ENCODE measurements at regions not wholly inside any gene's neighbourhood (a gene's known extent, or its start where the extent isn't known, plus 50 kb on each side); places are given as distances from the start of the nearest gene placed in this dataset.
A peak's percentile ranks its signal among the peaks of the same experiment; 100 is the strongest.
"Not testable (repeated sequence)": the region's sequence is repeated elsewhere in the genome, so short reads cannot be mapped to it uniquely, and the experiment has no call there.

DNA sequence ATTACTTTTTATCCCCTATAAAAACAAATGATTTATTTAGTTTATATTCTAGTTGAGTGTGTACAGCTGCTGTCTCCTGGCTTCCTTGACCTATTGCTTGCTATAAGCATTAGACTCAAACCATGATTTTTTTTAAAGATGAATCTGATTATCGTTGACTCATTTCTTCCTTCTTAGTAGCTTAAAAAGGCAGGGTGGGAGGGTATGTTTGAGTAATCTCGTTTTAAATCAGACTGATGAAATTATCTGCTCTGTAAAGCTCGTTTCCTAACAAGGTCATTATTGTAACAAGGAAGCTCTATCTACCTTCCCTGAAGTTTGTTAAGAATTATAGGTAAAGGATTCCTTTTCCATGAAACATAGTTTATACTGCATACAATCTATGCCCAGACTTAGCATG, 276.3 kb upstream of the KCND2 start:
- no peak for DNase-seq (ENCODE audit: low read depth)

DNA sequence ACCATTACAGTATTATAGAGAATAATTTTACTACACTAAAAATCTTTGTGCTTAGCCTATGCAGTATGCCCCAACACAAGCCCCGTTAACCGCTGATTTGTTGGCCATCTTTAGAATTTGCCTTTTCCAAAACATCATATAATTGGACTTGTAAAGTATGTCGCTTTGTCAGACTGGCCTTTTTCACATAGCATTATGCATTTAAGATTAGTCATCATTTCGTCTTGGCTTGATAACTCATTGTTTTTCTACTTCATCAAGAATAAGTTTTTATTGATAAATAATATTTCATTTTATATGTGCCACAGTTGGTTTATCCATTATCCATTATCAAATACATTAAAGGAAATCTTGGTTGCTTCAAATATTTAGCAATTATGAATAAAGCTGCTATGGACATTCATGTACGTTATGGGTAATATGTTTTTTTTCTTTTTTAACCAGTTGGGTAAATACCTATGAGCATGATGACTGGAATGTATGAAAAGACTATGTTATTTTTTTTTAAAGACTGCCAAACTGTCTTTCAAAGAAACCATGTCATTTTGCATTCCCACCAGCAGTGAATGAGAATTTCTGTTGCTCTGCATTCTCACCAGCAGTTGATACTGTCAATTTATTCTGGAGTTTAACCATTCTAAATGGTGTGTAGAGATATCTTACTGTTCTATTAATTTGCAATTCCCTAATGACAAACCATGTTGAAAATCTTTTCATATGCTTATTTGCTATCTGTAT, 273.1 kb upstream of the KCND2 start:
- no peak for DNase-seq (ENCODE audit: low read depth)

- no peak for DNase-seq (ENCODE audit: low read depth)
These were observed 267.3 kb upstream of the KCND2 start for GRCh38 chr7:120005720-120006119.

GRCh38 chr7:120014301-120014700, 258.7 kb upstream of the KCND2 start:
- DNase-seq (ENCODE audit: low read depth), result not testable (repeated sequence)

DNA sequence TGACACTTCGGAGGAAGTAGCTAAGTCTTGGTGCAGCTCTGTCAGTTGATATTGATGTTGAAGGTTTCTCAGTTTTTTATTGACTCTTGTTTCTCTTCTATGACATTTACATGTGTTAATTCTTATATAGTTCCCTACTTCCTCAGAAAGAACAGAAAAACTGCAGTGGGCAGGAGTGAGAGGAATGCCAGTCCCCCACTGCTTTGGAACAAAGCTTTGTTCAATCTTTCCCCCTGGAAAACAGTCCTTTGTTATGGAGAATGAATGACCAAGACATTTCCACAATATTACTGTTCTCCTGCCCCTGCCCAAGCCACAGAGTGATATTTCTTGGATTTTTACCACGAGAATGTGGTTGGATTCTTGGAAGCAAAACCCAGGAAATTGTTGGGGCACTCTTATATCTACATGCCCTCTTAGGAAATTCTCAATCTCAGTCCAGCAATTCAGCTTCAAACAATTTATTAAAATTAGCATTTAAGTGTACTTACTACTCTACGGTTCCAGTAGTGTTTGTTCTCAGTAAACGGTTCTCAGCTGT, 258.0 kb upstream of the KCND2 start:
- DNase-seq (ENCODE audit: low read depth), result no peak

DNA sequence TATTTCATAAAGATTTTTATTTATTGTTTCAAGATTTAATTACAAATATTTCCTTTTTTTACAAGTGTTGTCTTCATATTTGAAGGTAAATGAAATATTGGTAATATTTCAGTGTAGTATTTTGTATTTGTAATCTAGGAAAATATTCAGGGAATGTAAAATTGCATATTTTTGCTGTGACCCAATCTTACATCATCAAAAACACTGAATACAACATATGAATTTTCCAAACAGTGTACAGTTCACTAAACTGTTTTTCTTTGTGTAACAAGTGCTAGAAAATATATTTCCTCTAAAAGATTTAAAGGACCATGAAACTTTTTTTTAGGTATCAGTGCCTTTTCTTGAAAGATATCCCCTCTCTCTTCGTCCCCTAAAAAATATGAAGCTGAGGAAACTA, 251.9 kb upstream of the KCND2 start:
- no peak for DNase-seq (ENCODE audit: low read depth)

DNA sequence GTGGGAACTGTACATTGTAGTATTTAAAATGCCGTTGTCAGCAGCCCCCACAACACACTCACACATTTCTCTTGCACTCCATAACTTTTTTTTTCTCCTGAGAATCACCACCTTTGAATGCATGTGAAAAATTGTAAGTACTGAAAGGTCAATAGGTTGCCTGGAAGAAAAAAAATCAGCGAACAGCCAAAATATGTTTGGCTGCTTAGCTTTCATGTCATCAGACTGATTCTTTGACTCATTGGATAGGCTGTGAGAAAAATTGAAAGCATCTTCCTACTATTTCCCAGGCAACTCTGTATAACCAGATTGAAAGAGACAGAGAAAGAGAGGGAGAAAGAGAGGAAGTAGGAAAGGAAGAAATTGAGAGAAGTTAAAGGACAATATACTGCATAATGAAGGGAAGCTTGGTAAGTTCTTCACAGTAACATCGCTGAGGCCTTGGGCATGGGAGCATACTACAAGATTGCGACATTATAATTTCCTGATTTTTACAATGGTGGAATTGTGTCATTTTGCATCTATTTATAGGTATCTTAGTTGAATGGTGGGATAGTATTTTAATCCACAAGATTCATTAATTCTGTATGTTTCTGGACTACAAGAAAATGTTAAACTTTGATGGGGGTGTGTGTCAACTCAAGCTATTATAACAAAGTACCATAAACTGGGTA, 249.3 kb upstream of the KCND2 start:
- peak; percentile 58 for DNase-seq (ENCODE audit: low read depth)

DNA sequence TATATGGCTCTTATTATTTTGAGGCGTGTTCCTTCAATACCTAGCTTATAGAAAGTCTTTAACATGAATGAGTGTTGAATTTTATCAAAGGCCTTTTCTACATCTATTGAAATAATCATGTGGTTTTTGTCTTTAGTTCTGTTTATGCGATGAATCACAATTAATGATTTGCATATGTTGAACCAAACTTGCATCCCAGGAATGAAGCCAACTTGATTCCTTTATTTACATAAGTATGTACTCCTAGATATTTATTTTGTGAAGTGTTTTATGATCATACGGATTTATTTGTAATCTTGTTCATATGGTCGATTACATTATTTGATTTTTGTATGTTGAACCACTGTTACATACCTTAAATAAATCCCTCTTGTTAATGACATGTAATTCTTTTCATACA, 244.3 kb upstream of the KCND2 start:
- peak; percentile 56 for DNase-seq (ENCODE audit: low read depth)

DNA sequence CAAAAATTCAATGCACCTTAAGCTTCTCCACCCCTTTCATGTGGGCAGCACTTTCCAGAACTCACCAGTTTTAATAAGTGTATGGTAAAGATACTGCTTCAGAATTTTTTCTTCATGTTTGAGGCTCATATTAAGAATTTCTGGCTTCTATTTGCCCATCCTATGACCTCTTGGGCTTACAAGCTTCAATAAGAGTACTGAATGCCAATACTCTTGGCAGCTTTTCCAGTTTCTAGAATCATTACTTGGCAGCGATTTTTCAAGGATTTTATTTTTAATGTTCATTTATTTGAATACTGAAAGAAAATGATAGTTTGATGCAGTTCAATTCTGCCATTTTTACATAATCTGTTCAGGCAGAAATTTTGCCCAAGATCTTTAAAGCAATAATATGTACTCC, 242.1 kb upstream of the KCND2 start:
- no peak for DNase-seq (ENCODE audit: low read depth)

DNA sequence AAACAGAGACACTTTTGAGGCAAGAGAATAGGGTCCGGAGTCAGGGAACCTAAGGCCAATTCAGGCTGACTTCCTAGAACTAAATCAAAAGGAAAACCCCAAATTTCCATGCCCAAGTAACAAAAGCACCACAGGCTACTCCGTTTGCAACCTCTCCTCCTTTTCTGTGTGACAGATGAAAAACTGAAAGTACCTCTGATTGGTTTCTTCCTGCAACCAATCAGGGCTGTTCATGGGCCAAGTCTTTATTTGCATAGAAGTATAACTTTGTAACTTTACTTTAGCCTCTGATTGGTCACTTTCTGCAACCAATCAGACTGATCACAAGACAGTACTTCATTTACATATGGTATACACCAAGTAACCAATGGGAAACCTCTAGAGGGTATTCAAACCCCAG, 239.9 kb upstream of the KCND2 start:
- DNase-seq (ENCODE audit: low read depth), result peak; percentile 98

- DNase-seq (ENCODE audit: low read depth), result no peak
These were observed 233.8 kb upstream of the KCND2 start for GRCh38 chr7:120039138-120039537.

DNA sequence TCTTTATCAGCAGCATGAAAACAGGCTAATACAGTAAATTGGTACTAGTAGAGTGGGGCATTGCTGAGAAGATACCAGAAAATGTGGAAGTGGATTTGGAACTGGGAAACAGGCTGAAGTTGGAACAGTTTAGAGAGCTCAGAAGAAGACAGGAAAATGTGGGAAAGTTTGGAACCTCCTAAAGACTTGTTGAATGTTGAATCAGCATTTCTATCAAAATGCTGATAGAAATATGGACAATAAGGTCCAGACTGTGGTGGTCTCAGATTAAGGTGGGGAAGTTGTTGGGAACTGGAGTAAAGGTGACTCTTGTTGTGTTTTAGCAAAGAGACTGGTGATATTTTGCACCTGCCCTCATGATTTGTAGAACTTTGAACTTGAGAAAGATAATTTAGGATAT, 231.2 kb upstream of the KCND2 start:
- DNase-seq (ENCODE audit: low read depth), result no peak

GRCh38 chr7:120043250-120043649, 229.7 kb upstream of the KCND2 start:
- no peak for DNase-seq (ENCODE audit: low read depth)

GRCh38 chr7:120052884-120053382, 220.0 kb upstream of the KCND2 start:
- DNase-seq (ENCODE audit: low read depth), result peak; percentile 96

- DNase-seq (ENCODE audit: low read depth), result peak; percentile 89
These were observed 219.5 kb upstream of the KCND2 start for GRCh38 chr7:120053390-120053961.

DNA sequence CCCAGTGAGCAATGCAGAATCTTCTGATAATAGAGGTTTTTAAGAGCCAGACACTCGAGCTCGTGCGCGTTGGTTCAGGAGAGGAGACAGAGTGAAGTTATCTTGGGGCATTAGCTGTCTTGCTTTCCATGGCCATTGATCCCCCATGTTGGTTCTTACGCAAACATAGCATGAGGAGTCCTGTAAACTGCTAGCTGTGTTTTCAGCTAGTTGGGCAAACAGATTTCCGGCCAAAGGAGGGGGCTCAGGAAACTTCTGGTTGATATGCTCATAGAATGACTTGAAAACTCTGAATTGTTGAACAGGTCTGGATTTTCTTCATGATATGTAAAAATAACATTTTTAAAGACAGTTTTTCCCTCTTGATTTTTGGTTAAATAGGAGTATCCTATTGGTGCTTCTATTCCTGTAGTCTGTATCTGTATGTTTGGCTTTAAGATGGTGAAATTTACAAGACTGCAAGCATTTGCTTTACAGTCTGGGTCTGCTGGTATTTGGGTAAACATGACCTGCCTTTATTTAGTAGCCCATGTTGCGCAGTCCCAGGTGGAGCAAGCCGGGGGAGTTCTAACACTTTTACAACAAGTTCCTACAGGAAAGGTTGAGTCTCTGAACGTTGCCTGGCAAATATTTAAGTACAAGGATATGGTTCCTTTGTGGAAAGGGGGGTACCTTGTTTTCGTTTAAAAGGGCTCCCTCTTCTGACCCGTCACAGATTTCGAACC, 218.4 kb upstream of the KCND2 start:
- DNase-seq (ENCODE audit: low read depth), result no peak

GRCh38 chr7:120055300-120055699, 217.7 kb upstream of the KCND2 start:
- peak; percentile 92 for DNase-seq (ENCODE audit: low read depth)

GRCh38 chr7:120056227-120056626, 216.7 kb upstream of the KCND2 start:
- no peak for DNase-seq (ENCODE audit: low read depth)

DNA sequence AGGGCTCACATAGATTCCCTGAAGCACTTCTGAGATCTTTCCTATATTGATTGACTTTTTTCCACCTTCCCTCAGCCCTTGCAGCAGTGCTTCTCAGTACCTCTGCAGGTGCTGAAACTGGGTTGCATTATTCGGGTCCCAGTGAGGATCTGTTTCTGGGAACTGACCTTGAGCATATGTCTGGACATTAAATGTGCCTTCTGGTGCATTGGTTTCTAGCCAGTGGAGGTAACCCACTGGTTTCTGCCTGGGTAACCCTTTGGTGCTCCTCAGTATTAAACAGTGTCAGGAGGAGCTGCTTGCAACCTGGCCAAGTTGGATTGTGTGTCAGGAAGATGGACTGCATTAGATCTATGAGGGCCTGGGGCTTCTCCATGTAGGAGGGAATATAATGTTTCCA, 213.3 kb upstream of the KCND2 start:
- DNase-seq (ENCODE audit: low read depth), result no peak

GRCh38 chr7:120060281-120060680, 212.7 kb upstream of the KCND2 start:
- DNase-seq (ENCODE audit: low read depth), result peak; percentile 65

- no peak for DNase-seq (ENCODE audit: low read depth)
These were observed 212.1 kb upstream of the KCND2 start for GRCh38 chr7:120060875-120061274.

DNA sequence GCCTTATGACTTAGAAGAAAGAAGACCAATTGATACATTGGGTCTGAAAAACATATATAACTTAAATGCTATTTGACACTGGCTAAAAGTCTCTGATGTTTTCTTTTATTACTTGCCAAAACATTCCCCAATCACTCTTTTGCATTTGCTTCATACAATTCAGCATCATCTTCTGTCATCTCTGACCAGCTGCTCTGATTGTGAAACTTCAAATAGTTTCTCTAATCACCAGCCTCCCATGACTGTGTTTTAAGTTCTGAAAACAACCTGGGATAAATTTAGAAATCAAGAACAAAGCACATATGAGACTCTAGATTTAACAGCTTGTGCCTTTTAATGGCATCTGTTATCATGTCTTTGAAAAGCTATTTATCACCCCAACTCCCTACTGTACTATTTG, 208.4 kb upstream of the KCND2 start:
- DNase-seq (ENCODE audit: low read depth), result peak; percentile 54

Data from RPMI7951 (cell line).